ENCODE measurements at regions not wholly inside any gene's neighbourhood (a gene's known extent, or its start where the extent isn't known, plus 50 kb on each side); places are given as distances from the start of the nearest gene placed in this dataset.

GRCh38 chr13:59230484-59231264, 933.1 kb downstream of the DIAPH3 start:
- no peak for DNase-seq
- H3K27me3 ChIP-seq (ENCODE audit: control insufficient read depth in 2 of 2, insufficient read depth in 2 of 2, low read length in 2 of 2), result no peaks in the 10 kb centered on the region
- H3K36me3 ChIP-seq (ENCODE audit: control insufficient read depth in 2 of 3, insufficient read depth in 3 of 3, low read length in 3 of 3), result no peaks in the 10 kb centered on the region
- H3K9me3 Mint-ChIP-seq, result peaks cover 0 to 7% (median under 1%) of the 10 kb centered on the region in 11 donors
- no peak overlapping the region for H3K27ac Mint-ChIP-seq
- H3K4me3 ChIP-seq (ENCODE audit: low read length), result no peak overlapping the region
- ATAC-seq, result no peak
- intact Hi-C loops (cut with micrococcal nuclease), result no loop called here
- no peaks in the 10 kb centered on the region for H3K4me1 ChIP-seq (ENCODE audit: control insufficient read depth in 2 of 2, insufficient read depth in 2 of 2, low read length in 2 of 2)
- H3K4me1 Mint-ChIP-seq, result peaks cover 0 to 5% (median 0%) of the 10 kb centered on the region in 7 donors
- no peak overlapping the region for H3K4me3 Mint-ChIP-seq
- POLR2A ChIA-PET, result no interaction called here
- no peaks in the 10 kb centered on the region for H3K9me3 ChIP-seq (ENCODE audit: control insufficient read depth in 2 of 3, low read length in 3 of 3)
- CTCF ChIA-PET, result no interaction called here
- no peaks in the 10 kb centered on the region for H3K36me3 Mint-ChIP-seq
- no peak overlapping the region for H3K27ac ChIP-seq (ENCODE audit: low read depth, low read length)
- H3K27me3 Mint-ChIP-seq, result peaks cover 0 to 15% (median 8%) of the 10 kb centered on the region in 5 donors

- no peak overlapping the region for H3K27ac ChIP-seq (ENCODE audit: low read depth, low read length)
- H3K36me3 Mint-ChIP-seq, result no peaks in the 10 kb centered on the region
- POLR2A ChIA-PET, result no interaction called here
- ATAC-seq (no peak), DNase-seq (no peak)
- no peaks in the 10 kb centered on the region for H3K27me3 ChIP-seq (ENCODE audit: control insufficient read depth in 2 of 2, insufficient read depth in 2 of 2, low read length in 2 of 2)
- H3K4me1 Mint-ChIP-seq, result no peaks in the 10 kb centered on the region
- no peak overlapping the region for H3K4me3 Mint-ChIP-seq
- intact Hi-C loops (cut with micrococcal nuclease), result no loop called here
- peaks cover 0 to 1% (median 0%) of the 10 kb centered on the region in 11 donors for H3K9me3 Mint-ChIP-seq
- H3K9me3 ChIP-seq (ENCODE audit: control insufficient read depth in 2 of 3, low read length in 3 of 3), result no peaks in the 10 kb centered on the region
- H3K27me3 Mint-ChIP-seq, result peaks cover 0 to 10% (median 9%) of the 10 kb centered on the region in 5 donors
- no peaks in the 10 kb centered on the region for H3K4me1 ChIP-seq (ENCODE audit: control insufficient read depth in 2 of 2, insufficient read depth in 2 of 2, low read length in 2 of 2)
- H3K27ac Mint-ChIP-seq, result no peak overlapping the region
- H3K36me3 ChIP-seq (ENCODE audit: control insufficient read depth in 2 of 3, insufficient read depth in 3 of 3, low read length in 3 of 3), result no peaks in the 10 kb centered on the region
- CTCF ChIA-PET, result no interaction called here
- no peak overlapping the region for H3K4me3 ChIP-seq (ENCODE audit: low read length)
Observed at GRCh38 chr13:59236309-59236919, 927.3 kb downstream of the DIAPH3 start.

- H3K27me3 ChIP-seq (ENCODE audit: control insufficient read depth in 2 of 2, insufficient read depth in 2 of 2, low read length in 2 of 2), result no peaks in the 10 kb centered on the region
- POLR2A ChIA-PET, result no interaction called here
- intact Hi-C loops (cut with micrococcal nuclease), result no loop called here
- no peaks in the 10 kb centered on the region for H3K36me3 Mint-ChIP-seq
- no peak overlapping the region for H3K4me3 ChIP-seq (ENCODE audit: low read length)
- H3K9me3 ChIP-seq (ENCODE audit: control insufficient read depth in 2 of 3, low read length in 3 of 3), result no peaks in the 10 kb centered on the region
- H3K4me1 Mint-ChIP-seq, result no peaks in the 10 kb centered on the region
- DNase-seq (no peak), ATAC-seq (no peak)
- CTCF ChIA-PET, result no interaction called here
- no peaks in the 10 kb centered on the region for H3K36me3 ChIP-seq (ENCODE audit: control insufficient read depth in 2 of 3, insufficient read depth in 3 of 3, low read length in 3 of 3)
- H3K27ac ChIP-seq (ENCODE audit: low read depth, low read length), result no peak overlapping the region
- H3K9me3 Mint-ChIP-seq, result peaks cover 0 to 1% (median 0%) of the 10 kb centered on the region in 11 donors
- no peaks in the 10 kb centered on the region for H3K4me1 ChIP-seq (ENCODE audit: control insufficient read depth in 2 of 2, insufficient read depth in 2 of 2, low read length in 2 of 2)
- H3K4me3 Mint-ChIP-seq, result no peak overlapping the region
- no peak overlapping the region for H3K27ac Mint-ChIP-seq
- H3K27me3 Mint-ChIP-seq, result peaks cover 0 to 9% (median 6%) of the 10 kb centered on the region in 5 donors
Observed at GRCh38 chr13:59236944-59237343, 926.8 kb downstream of the DIAPH3 start.

GRCh38 chr13:59247171-59247570, 916.6 kb downstream of the DIAPH3 start:
- ATAC-seq (no peak), DNase-seq (no peak)
- POLR2A ChIA-PET, result no interaction called here
- Mint-ChIP-seq H3K27ac (no peak overlapping the region), H3K27me3 (peaks cover 0 to 6% (median 0%) of the 10 kb centered on the region in 5 donors), H3K9me3 (no peaks in the 10 kb centered on the region), H3K36me3 (no peaks in the 10 kb centered on the region), H3K4me1 (no peaks in the 10 kb centered on the region), H3K4me3 (no peak overlapping the region)
- H3K9me3 ChIP-seq (ENCODE audit: control insufficient read depth in 2 of 3, low read length in 3 of 3), result no peaks in the 10 kb centered on the region
- H3K36me3 ChIP-seq (ENCODE audit: control insufficient read depth in 2 of 3, insufficient read depth in 3 of 3, low read length in 3 of 3), result no peaks in the 10 kb centered on the region
- no peak overlapping the region for H3K4me3 ChIP-seq (ENCODE audit: low read length)
- no peaks in the 10 kb centered on the region for H3K27me3 ChIP-seq (ENCODE audit: control insufficient read depth in 2 of 2, insufficient read depth in 2 of 2, low read length in 2 of 2)
- H3K4me1 ChIP-seq (ENCODE audit: control insufficient read depth in 2 of 2, insufficient read depth in 2 of 2, low read length in 2 of 2), result no peaks in the 10 kb centered on the region
- intact Hi-C loops (cut with micrococcal nuclease), result no loop called here
- H3K27ac ChIP-seq (ENCODE audit: low read depth, low read length), result no peak overlapping the region
- CTCF ChIA-PET, result no interaction called here

GRCh38 chr13:59250336-59251189, 913.2 kb downstream of the DIAPH3 start:
- H3K9me3 Mint-ChIP-seq, result peaks cover 0 to 4% (median 0%) of the 10 kb centered on the region in 11 donors
- no peak overlapping the region for H3K27ac Mint-ChIP-seq
- H3K27me3 ChIP-seq (ENCODE audit: control insufficient read depth in 2 of 2, insufficient read depth in 2 of 2, low read length in 2 of 2), result no peaks in the 10 kb centered on the region
- no peak overlapping the region for H3K4me3 Mint-ChIP-seq
- H3K27ac ChIP-seq (ENCODE audit: low read depth, low read length), result no peak overlapping the region
- no peak for DNase-seq
- ChIA-PET CTCF (no interaction called here), POLR2A (no interaction called here)
- intact Hi-C loops (cut with micrococcal nuclease), result no loop called here
- ATAC-seq, result no peak
- no peaks in the 10 kb centered on the region for H3K9me3 ChIP-seq (ENCODE audit: control insufficient read depth in 2 of 3, low read length in 3 of 3)
- H3K4me1 ChIP-seq (ENCODE audit: control insufficient read depth in 2 of 2, insufficient read depth in 2 of 2, low read length in 2 of 2), result no peaks in the 10 kb centered on the region
- no peaks in the 10 kb centered on the region for H3K36me3 Mint-ChIP-seq
- H3K36me3 ChIP-seq (ENCODE audit: control insufficient read depth in 2 of 3, insufficient read depth in 3 of 3, low read length in 3 of 3), result no peaks in the 10 kb centered on the region
- H3K4me3 ChIP-seq (ENCODE audit: low read length), result no peak overlapping the region
- H3K4me1 Mint-ChIP-seq, result no peaks in the 10 kb centered on the region
- H3K27me3 Mint-ChIP-seq, result peaks cover 0 to 3% (median 0%) of the 10 kb centered on the region in 5 donors

GRCh38 chr13:59259165-59260000, 904.3 kb downstream of the DIAPH3 start:
- H3K36me3 ChIP-seq (ENCODE audit: control insufficient read depth in 2 of 3, insufficient read depth in 3 of 3, low read length in 3 of 3), result no peaks in the 10 kb centered on the region
- Mint-ChIP-seq H3K4me1 (no peaks in the 10 kb centered on the region), H3K9me3 (no peaks in the 10 kb centered on the region), H3K4me3 (no peak overlapping the region), H3K27me3 (peaks cover 0 to 3% (median 0%) of the 10 kb centered on the region in 5 donors), H3K27ac (no peak overlapping the region), H3K36me3 (no peaks in the 10 kb centered on the region)
- ChIA-PET POLR2A (no interaction called here), CTCF (no interaction called here)
- ATAC-seq (no peak), DNase-seq (no peak)
- intact Hi-C loops (cut with micrococcal nuclease), result no loop called here
- no peak overlapping the region for H3K27ac ChIP-seq (ENCODE audit: low read depth, low read length)
- no peaks in the 10 kb centered on the region for H3K4me1 ChIP-seq (ENCODE audit: control insufficient read depth in 2 of 2, insufficient read depth in 2 of 2, low read length in 2 of 2)
- no peak overlapping the region for H3K4me3 ChIP-seq (ENCODE audit: low read length)
- no peaks in the 10 kb centered on the region for H3K27me3 ChIP-seq (ENCODE audit: control insufficient read depth in 2 of 2, insufficient read depth in 2 of 2, low read length in 2 of 2)
- H3K9me3 ChIP-seq (ENCODE audit: control insufficient read depth in 2 of 3, low read length in 3 of 3), result no peaks in the 10 kb centered on the region
